Upper lobe of left lung (tissue), 6 donors: ENCODE measurements at regions not wholly inside any gene's neighbourhood (a gene's known extent, or its start where the extent isn't known, plus 50 kb on each side); places are given as distances from the start of the nearest gene placed in this dataset.

ENCODE experiments used
- ATAC-seq, 2 donors: fragments of 200-7000 bp; cut with Tn5 transposase; one replicate each; pipeline ENCODE4 v1.9.1; 2022; ENCODE audit warnings: mild to moderate bottlenecking in 2 of 2, moderate library complexity in 2 of 2; ENCODE audit not compliant: low FRiP score in 2 of 2
- DNase-seq, 2 donors: peaks; one replicate each; pipeline ENCODE4 v3.0.0-alpha.2; 2019 to 2020
- H3K27ac ChIP-seq, 4 donors: fragments of 200-600 bp; sonication (generic); one replicate each; pipeline ENCODE4 v1.5.1; 2016 to 2019
- H3K27me3 ChIP-seq, 4 donors: fragments of 200-600 bp; sonication (generic); one replicate each; pipeline ENCODE4 v1.5.1; 2017 to 2019
- H3K36me3 ChIP-seq, 4 donors: fragments of 200-600 bp; sonication (generic); one replicate each; pipeline ENCODE4 v1.5.1; 2016 to 2019
- H3K4me1 ChIP-seq, 4 donors: fragments of 200-600 bp; sonication (generic); one replicate each; pipeline ENCODE4 v1.5.1; 2018 to 2019
- H3K4me3 ChIP-seq, 4 donors: fragments of 200-600 bp; sonication (generic); one replicate each; pipeline ENCODE4 v1.5.1; 2017 to 2019; ENCODE audit warnings: mild to moderate bottlenecking in 2 of 4, moderate library complexity in 1 of 4
- H3K9me3 ChIP-seq, 4 donors: fragments of 200-600 bp; sonication (generic); one replicate each; pipeline ENCODE4 v1.5.1; 2018 to 2019
- EP300 ChIP-seq, 4 donors: sonication (generic); formaldehyde crosslinking; IDR thresholded peaks; one replicate each; pipeline ENCODE4 v1.5.1; 2017; ENCODE audit warnings: antibody characterized with exemption in 4 of 4, control low read depth in 2 of 4
- POLR2A ChIP-seq, 4 donors: fragments of 450-650 bp; IDR thresholded peaks; one replicate each; pipeline ENCODE4 v1.5.1; 2016 to 2017; ENCODE audit warnings: antibody characterized with exemption in 4 of 4, mild to moderate bottlenecking in 2 of 4
- POLR2AphosphoS5 ChIP-seq, 2 donors: sonication (generic); formaldehyde crosslinking; IDR thresholded peaks; one replicate each; pipeline ENCODE4 v1.5.1; 2017; ENCODE audit warnings: antibody characterized with exemption in 2 of 2
- WGBS, 2 donors: methylation state at CpG; one replicate each; pipeline ENCODE4 v1.1.5; 2017 to 2018; 5-methylcytosine and 5-hydroxymethylcytosine counted together
- TF ChIP-seq, protein P1 (sequence below), 6 experiments: fragments of 450-650 bp in 4 of 6; fragments of 200-600 bp in 2 of 6; sonication (generic) in 2 of 6; IDR thresholded peaks; one replicate each; pipeline ENCODE4 v1.5.1; 2016 to 2019; ENCODE audit warnings: antibody characterized with exemption in 6 of 6
- donor health status: DM: no; HTN: no; CAD: no; lungs with moderate emphysema.
- donor health status: DM: no; HTN: yes; CAD: no; lungs with severe emphysema.

DNA sequence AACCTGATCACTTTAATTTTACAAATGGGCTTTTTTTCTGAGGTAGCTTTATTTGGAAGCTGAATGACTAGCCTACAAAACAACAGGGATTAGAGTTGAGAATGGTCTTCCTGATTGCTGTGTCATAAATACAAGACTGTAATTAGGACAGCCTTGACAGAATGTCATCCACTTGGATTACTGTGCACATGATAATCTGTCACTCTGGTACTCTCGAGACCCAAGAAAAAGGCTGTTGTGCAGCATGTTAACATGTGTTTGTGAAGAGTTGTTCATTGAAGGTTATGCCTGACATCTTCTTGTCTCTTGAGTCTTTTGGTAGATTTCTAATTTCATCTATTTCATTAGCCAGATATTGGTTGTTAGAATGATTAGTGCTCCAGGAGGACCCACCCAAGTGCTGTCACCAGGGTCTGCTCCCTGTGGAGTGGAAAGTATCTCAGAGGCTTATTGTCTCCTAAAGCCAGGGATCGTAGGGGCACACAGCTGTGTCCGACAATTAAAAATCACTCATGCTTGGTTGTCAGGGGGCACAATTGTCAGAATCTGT is 212.2 kb upstream of the GPRIN3 start:
- TF ChIP-seq POLR2AphosphoS5 (IDR thresholded peaks at IDR 0.05) (no peak), EP300 (IDR thresholded peaks at IDR 0.05) (no peak)
- no peak for ATAC-seq
- H3K27ac ChIP-seq = no peak overlapping the region
- H3K27me3 ChIP-seq = no peaks in the 10 kb centered on the region
- H3K36me3 ChIP-seq = no peaks in the 10 kb centered on the region
- 88 to 94% methylated on average over 3 of the region's 3 CpGs for WGBS, 2 donors
- H3K4me1 ChIP-seq = no peaks in the 10 kb centered on the region
- no peaks in the 10 kb centered on the region for H3K9me3 ChIP-seq
- no peak for DNase-seq
- H3K4me3 ChIP-seq = no peak overlapping the region

DNA sequence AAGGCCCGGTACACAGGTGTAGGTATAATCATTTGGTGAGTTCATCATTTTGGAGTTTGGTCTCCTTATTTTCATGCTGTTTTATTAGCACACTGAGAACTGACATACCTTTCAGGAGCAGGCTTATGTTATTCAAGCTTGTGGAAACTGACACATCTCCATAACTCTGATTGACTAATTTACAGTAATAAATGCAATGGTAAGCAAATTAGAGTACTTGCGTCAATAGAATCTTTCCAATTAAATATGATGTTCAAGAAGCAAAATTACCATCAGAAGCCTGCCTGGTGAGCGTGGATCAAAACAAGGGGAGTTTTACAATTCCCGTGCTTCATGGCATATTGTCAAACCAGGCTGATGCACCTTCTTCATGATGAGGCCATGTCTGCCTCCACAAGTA is 210.7 kb upstream of the GPRIN3 start:
- Histone ChIP-seq H3K4me3 (no peak overlapping the region), H3K4me1 (no peaks in the 10 kb centered on the region), H3K9me3 (no peaks in the 10 kb centered on the region), H3K27me3 (no peaks in the 10 kb centered on the region), H3K27ac (no peak overlapping the region), H3K36me3 (no peaks in the 10 kb centered on the region)
- TF ChIP-seq, protein P1, sequence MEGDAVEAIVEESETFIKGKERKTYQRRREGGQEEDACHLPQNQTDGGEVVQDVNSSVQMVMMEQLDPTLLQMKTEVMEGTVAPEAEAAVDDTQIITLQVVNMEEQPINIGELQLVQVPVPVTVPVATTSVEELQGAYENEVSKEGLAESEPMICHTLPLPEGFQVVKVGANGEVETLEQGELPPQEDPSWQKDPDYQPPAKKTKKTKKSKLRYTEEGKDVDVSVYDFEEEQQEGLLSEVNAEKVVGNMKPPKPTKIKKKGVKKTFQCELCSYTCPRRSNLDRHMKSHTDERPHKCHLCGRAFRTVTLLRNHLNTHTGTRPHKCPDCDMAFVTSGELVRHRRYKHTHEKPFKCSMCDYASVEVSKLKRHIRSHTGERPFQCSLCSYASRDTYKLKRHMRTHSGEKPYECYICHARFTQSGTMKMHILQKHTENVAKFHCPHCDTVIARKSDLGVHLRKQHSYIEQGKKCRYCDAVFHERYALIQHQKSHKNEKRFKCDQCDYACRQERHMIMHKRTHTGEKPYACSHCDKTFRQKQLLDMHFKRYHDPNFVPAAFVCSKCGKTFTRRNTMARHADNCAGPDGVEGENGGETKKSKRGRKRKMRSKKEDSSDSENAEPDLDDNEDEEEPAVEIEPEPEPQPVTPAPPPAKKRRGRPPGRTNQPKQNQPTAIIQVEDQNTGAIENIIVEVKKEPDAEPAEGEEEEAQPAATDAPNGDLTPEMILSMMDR (IDR thresholded peaks at IDR 0.05) = no peak
- no peak for TF ChIP-seq POLR2A (IDR thresholded peaks at IDR 0.05)
- DNase-seq (no peak), ATAC-seq (no peak)
- 91 to 92% methylated on average over 4 of the region's 4 CpGs for WGBS, 2 donors

DNA sequence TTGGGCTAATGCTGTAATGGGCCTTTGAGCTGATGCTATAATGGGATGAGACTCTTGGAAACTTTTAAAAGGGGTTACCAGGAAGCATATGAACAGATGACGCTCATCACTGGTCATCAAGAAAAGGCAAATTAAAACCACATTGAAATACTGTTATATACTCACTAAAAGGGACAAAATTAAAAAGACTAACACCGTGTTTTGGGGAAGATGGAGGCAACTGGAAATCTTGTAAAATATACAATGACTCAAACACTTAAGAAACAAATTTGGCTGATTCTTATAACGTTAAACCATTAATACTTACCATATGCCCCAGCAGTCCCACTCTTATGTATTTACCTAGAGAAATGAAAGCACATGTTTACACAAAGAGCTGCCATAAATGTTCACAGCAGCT is 207.2 kb upstream of the GPRIN3 start:
- 87% methylated on average over 3 of the region's 3 CpGs for WGBS, 2 donors
- ATAC-seq = no peak
- Histone ChIP-seq H3K27me3 (no peaks in the 10 kb centered on the region), H3K36me3 (no peaks in the 10 kb centered on the region), H3K4me3 (no peak overlapping the region), H3K4me1 (no peaks in the 10 kb centered on the region), H3K9me3 (no peaks in the 10 kb centered on the region), H3K27ac (no peak overlapping the region)
- TF ChIP-seq EP300 (IDR thresholded peaks at IDR 0.05) (no peak), POLR2A (IDR thresholded peaks at IDR 0.05) (no peak), POLR2AphosphoS5 (IDR thresholded peaks at IDR 0.05) (no peak)
- TF ChIP-seq, protein P1 (IDR thresholded peaks at IDR 0.05) = no peak
- DNase-seq = no peak

DNA sequence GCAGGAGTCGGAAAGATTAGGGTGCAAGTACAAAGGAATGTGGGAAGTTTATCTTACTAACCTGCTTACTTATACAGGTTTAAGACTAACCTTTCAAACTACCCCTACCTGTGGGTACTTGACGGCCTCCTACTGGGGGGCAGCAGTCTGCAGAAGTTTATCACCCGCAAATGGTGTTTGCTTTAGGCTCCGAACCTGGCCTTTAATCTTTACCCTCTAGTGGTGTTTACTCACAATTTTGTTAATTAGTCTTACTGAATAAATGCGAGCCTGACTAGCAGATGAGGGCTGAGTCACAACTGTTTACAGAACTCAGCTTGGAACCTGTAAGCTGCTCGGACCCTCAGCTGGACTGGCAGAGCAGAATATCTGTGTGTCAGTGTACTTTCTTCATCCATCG is 204.2 kb upstream of the GPRIN3 start:
- Histone ChIP-seq H3K4me1 (no peaks in the 10 kb centered on the region), H3K27me3 (no peaks in the 10 kb centered on the region), H3K9me3 (no peaks in the 10 kb centered on the region), H3K4me3 (no peak overlapping the region), H3K36me3 (no peaks in the 10 kb centered on the region), H3K27ac (no peak overlapping the region)
- 79% methylated on average over 7 of the region's 7 CpGs for WGBS, 2 donors
- DNase-seq (no peak), ATAC-seq (no peak)
- TF ChIP-seq POLR2AphosphoS5 (IDR thresholded peaks at IDR 0.05) (no peak), EP300 (IDR thresholded peaks at IDR 0.05) (no peak), POLR2A (IDR thresholded peaks at IDR 0.05) (no peak)
- TF ChIP-seq, protein P1 (IDR thresholded peaks at IDR 0.05) = no peak

DNA sequence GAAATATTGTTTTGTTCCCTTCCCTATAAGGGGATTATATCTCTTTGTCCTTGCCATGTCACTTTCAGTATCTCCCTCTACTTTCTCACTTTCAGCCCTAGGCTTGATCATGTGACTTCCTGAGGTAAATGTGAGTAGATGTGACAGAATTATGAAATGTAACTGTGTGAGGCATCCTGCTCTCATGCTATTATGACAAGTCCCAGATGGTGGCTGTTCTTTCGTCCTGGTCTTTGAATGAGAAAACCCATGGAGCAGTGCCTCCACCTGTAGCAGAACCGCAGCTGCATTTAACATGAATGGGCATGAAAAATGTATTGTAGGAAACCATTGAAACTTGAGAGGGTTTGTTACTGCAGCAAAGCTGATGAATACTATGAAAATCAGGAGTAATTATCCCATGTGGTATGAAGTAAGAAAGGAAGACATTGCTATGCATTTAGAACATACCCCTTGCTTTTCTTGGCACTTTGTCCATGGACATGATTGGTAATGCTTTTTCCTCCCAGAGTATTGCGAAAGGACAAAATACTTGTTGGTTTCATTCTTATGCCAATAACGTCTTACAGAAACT is 202.2 kb upstream of the GPRIN3 start:
- 66 to 69% methylated on average over 4 of the region's 4 CpGs for WGBS, 2 donors

More for the DNA sequence above, 202.2 kb upstream of the GPRIN3 start:
- H3K4me1 ChIP-seq = no peaks in the 10 kb centered on the region
- no peaks in the 10 kb centered on the region for H3K9me3 ChIP-seq
- H3K27ac ChIP-seq = no peak overlapping the region
- H3K4me3 ChIP-seq = no peak overlapping the region
- no peak for DNase-seq
- TF ChIP-seq POLR2AphosphoS5 (IDR thresholded peaks at IDR 0.05) (no peak), POLR2A (IDR thresholded peaks at IDR 0.05) (no peak), EP300 (IDR thresholded peaks at IDR 0.05) (no peak)
- TF ChIP-seq, protein P1 (IDR thresholded peaks at IDR 0.05) = no peak
- no peaks in the 10 kb centered on the region for H3K27me3 ChIP-seq
- ATAC-seq = no peak
- H3K36me3 ChIP-seq = no peaks in the 10 kb centered on the region
